Mammary epithelial cell (primary cell): ENCODE measurements at regions not wholly inside any gene's neighbourhood (a gene's known extent, or its start where the extent isn't known, plus 50 kb on each side); places are given as distances from the start of the nearest gene placed in this dataset.
"Not testable (repeated sequence)": the region's sequence is repeated elsewhere in the genome, so short reads cannot be mapped to it uniquely, and the experiment has no call there.

ENCODE experiments used
- CTCF ChIP-seq, 2 donors: IDR thresholded peaks in 1 of 2; conservative IDR thresholded peaks in 1 of 2; 2 replicates each; pipeline ENCODE4 v1.5.1; 2011 to 2012; ENCODE audit warnings: inconsistent platforms in 2 of 2, low read length in 2 of 2, mild to moderate bottlenecking in 2 of 2, control low read depth in 1 of 2, low read depth in 1 of 2; ENCODE audit not compliant: insufficient read depth in 1 of 2; ENCODE audit errors: extremely low read depth in 1 of 2
- EZH2 ChIP-seq: IDR thresholded peaks from 2 replicates; pipeline ENCODE4 v1.6.1; 2012; ENCODE audit warnings: low read length, inconsistent platforms, borderline replicate concordance

- not testable (repeated sequence) for TF ChIP-seq CTCF (conservative IDR thresholded peaks at IDR 0.05 in 1 of 2, IDR thresholded peaks at IDR 0.05 in 1 of 2; ENCODE audit: extremely low read depth in 1 of 2, insufficient read depth in 1 of 2, low read depth in 1 of 2, low read length in 2 of 2); EZH2
Observed at GRCh38 chr4:42257645-42258044, 105.2 kb upstream of the BEND4 start.
